ENCODE measurements at regions not wholly inside any gene's neighbourhood (a gene's known extent, or its start where the extent isn't known, plus 50 kb on each side); places are given as distances from the start of the nearest gene placed in this dataset.

- Histone ChIP-seq H3K4me1 (ENCODE audit: control insufficient read depth, insufficient read depth, low read length) (no peaks in the 10 kb centered on the region), H3K9ac (ENCODE audit: extremely low read depth, low read length, poor library complexity, severe bottlenecking) (no peak overlapping the region), H3K4me3 (ENCODE audit: low read length) (no peak overlapping the region), H3K36me3 (ENCODE audit: control insufficient read depth, insufficient read depth, low read length) (no peaks in the 10 kb centered on the region), H3K27me3 (ENCODE audit: control insufficient read depth, insufficient read depth, low read length, poor library complexity, severe bottlenecking) (no peaks in the 10 kb centered on the region), H3K27ac (ENCODE audit: low read depth, low read length) (no peak overlapping the region), H3K9me3 (ENCODE audit: control insufficient read depth, low read length) (no peaks in the 10 kb centered on the region)
- Mint-ChIP-seq H3K27ac (no peak overlapping the region), H3K4me3 (no peak overlapping the region), H3K27me3 (ENCODE audit: insufficient read depth) (no peaks in the 10 kb centered on the region), H3K9me3 (no peaks in the 10 kb centered on the region), H3K36me3 (ENCODE audit: low read depth) (no peaks in the 10 kb centered on the region), H3K4me1 (no peaks in the 10 kb centered on the region)
- WGBS, 2 experiments (ENCODE audit: insufficient coverage in 1 of 2, insufficient read length in 1 of 2), result 85 to 89% methylated on average over 2 to 6 of the region's 6 CpGs
- TF ChIP-seq, protein P1, sequence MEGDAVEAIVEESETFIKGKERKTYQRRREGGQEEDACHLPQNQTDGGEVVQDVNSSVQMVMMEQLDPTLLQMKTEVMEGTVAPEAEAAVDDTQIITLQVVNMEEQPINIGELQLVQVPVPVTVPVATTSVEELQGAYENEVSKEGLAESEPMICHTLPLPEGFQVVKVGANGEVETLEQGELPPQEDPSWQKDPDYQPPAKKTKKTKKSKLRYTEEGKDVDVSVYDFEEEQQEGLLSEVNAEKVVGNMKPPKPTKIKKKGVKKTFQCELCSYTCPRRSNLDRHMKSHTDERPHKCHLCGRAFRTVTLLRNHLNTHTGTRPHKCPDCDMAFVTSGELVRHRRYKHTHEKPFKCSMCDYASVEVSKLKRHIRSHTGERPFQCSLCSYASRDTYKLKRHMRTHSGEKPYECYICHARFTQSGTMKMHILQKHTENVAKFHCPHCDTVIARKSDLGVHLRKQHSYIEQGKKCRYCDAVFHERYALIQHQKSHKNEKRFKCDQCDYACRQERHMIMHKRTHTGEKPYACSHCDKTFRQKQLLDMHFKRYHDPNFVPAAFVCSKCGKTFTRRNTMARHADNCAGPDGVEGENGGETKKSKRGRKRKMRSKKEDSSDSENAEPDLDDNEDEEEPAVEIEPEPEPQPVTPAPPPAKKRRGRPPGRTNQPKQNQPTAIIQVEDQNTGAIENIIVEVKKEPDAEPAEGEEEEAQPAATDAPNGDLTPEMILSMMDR (conservative IDR thresholded peaks at IDR 0.05), result no peak
- DNase-seq, result no peak
Observed at GRCh38 chr5:17989567-17990563, 355.6 kb downstream of the TAF11L14 start.

DNA sequence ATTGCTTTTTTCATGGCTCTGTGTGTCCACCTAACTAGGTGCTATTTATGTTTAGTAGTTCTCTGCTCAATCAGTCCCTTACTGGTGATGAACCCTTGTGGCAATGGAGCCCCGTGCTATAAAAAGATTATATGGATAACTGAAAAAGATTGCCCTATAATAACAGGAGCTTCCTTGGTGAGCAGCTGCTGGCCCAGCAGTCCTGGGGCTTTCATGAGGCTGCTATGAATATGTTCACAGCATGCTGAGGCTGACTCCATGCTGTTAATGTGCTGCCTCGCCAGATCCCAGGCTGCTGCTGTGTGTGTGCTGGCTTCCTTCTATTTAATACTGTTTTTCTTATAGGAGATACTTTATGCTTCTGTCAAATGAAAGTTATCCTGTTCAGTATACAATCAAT, 357.5 kb downstream of the TAF11L14 start:
- Histone ChIP-seq H3K4me3 (ENCODE audit: low read length) (no peak overlapping the region), H3K27ac (ENCODE audit: low read depth, low read length) (no peak overlapping the region), H3K36me3 (ENCODE audit: control insufficient read depth, insufficient read depth, low read length) (no peaks in the 10 kb centered on the region), H3K9ac (ENCODE audit: extremely low read depth, low read length, poor library complexity, severe bottlenecking) (no peak overlapping the region), H3K4me1 (ENCODE audit: control insufficient read depth, insufficient read depth, low read length) (no peaks in the 10 kb centered on the region), H3K9me3 (ENCODE audit: control insufficient read depth, low read length) (no peaks in the 10 kb centered on the region), H3K27me3 (ENCODE audit: control insufficient read depth, insufficient read depth, low read length, poor library complexity, severe bottlenecking) (no peaks in the 10 kb centered on the region)
- Mint-ChIP-seq H3K9me3 (no peaks in the 10 kb centered on the region), H3K4me3 (no peak overlapping the region), H3K27ac (no peak overlapping the region), H3K36me3 (ENCODE audit: low read depth) (no peaks in the 10 kb centered on the region), H3K4me1 (no peaks in the 10 kb centered on the region), H3K27me3 (ENCODE audit: insufficient read depth) (no peaks in the 10 kb centered on the region)
- peak; percentile 55 for DNase-seq
- WGBS, 2 experiments (ENCODE audit: insufficient coverage in 1 of 2, insufficient read length in 1 of 2), result 83% methylated on average over 2 of the region's 2 CpGs; no CpG with 5 or more reads in 1 of the 2 experiments
- TF ChIP-seq, protein P1 (conservative IDR thresholded peaks at IDR 0.05), result no peak

DNA sequence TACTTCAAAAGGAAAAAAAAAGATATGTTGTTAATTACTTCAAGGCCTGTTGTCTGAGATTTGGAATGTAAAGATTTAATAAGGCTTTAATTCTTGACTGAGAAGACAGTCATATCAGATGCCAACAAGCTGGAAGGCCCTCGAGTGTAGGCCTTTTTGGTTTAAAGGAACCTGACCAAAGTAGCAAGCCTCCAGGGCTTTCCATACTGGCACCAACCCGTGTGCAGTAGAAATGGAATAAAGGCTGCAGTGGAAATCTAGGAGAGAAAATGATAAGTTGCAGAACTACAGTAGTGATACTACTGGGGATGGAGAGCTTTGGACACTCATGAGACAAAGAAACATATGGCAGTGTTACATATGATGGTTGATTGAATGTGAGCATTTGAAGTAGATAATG, 358.0 kb downstream of the TAF11L14 start:
- WGBS, 2 experiments (ENCODE audit: insufficient coverage in 1 of 2, insufficient read length in 1 of 2), result 83 to 88% methylated on average over 2 of the region's 2 CpGs
- Mint-ChIP-seq H3K27ac (no peak overlapping the region), H3K9me3 (no peaks in the 10 kb centered on the region), H3K4me1 (no peaks in the 10 kb centered on the region), H3K4me3 (no peak overlapping the region), H3K36me3 (ENCODE audit: low read depth) (no peaks in the 10 kb centered on the region), H3K27me3 (ENCODE audit: insufficient read depth) (no peaks in the 10 kb centered on the region)
- no peaks in the 10 kb centered on the region for H3K4me1 ChIP-seq (ENCODE audit: control insufficient read depth, insufficient read depth, low read length)
- H3K27me3 ChIP-seq (ENCODE audit: control insufficient read depth, insufficient read depth, low read length, poor library complexity, severe bottlenecking), result no peaks in the 10 kb centered on the region
- no peak for DNase-seq
- no peak overlapping the region for H3K9ac ChIP-seq (ENCODE audit: extremely low read depth, low read length, poor library complexity, severe bottlenecking)
- H3K36me3 ChIP-seq (ENCODE audit: control insufficient read depth, insufficient read depth, low read length), result no peaks in the 10 kb centered on the region
- TF ChIP-seq, protein P1 (conservative IDR thresholded peaks at IDR 0.05), result no peak
- H3K27ac ChIP-seq (ENCODE audit: low read depth, low read length), result no peak overlapping the region
- no peak overlapping the region for H3K4me3 ChIP-seq (ENCODE audit: low read length)
- no peaks in the 10 kb centered on the region for H3K9me3 ChIP-seq (ENCODE audit: control insufficient read depth, low read length)

Measured in endodermal cell (in vitro differentiated cells).